ENCODE measurements at regions not wholly inside any gene's neighbourhood (a gene's known extent, or its start where the extent isn't known, plus 50 kb on each side); places are given as distances from the start of the nearest gene placed in this dataset.

DNA sequence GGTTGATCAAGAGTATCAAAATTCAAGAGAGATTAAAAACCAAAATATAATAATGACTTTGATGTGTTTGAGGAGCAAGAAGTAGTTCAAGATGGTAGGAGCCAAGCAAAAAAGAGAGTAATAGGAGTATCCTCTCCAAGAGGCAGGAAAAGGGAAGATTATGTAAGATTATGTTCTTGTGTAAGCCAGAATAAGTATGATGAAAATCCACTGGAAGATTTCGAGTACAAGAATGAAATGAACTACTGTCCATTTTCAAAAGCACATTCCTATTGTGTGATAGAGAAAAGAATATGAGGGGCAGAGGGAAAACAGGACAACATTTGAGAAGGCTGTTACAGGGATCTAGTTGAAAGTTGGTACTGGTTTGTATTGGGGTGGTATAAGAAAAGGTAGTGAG lies 659.6 kb upstream of the INTU start:
- TF ChIP-seq REST (IDR thresholded peaks at IDR 0.05; ENCODE audit: low read depth, low read length) (no peak), EZH2 (IDR thresholded peaks at IDR 0.05; ENCODE audit: borderline replicate concordance, control insufficient read depth, low read depth, low read length) (no peak), RCOR1 (conservative IDR thresholded peaks at IDR 0.05; ENCODE audit: low read depth, low read length) (no peak), CTCF (IDR thresholded peaks at IDR 0.05 in 2 of 3, conservative IDR thresholded peaks at IDR 0.05 in 1 of 3; ENCODE audit: control insufficient read depth in 2 of 3, extremely low read depth in 1 of 3, insufficient read depth in 1 of 3, low read depth in 3 of 3, low read length in 3 of 3) (no peak), HDGF (IDR thresholded peaks at IDR 0.05) (no peak)
